ENCODE measurements at regions not wholly inside any gene's neighbourhood (a gene's known extent, or its start where the extent isn't known, plus 50 kb on each side); places are given as distances from the start of the nearest gene placed in this dataset.

- TF ChIP-seq CTCF (IDR thresholded peaks at IDR 0.05; ENCODE audit: low read length) (no peak), EZH2phosphoT487 (IDR thresholded peaks at IDR 0.05; ENCODE audit: low read length) (no peak), EZH2 (optimal IDR thresholded peaks at IDR 0.05; ENCODE audit: low read depth, low read length) (no peak)
Measured at GRCh38 chr4:13207226-13207625, 276.9 kb downstream of the RAB28 start.
